WTC11 (cell line): ENCODE measurements at regions not wholly inside any gene's neighbourhood (a gene's known extent, or its start where the extent isn't known, plus 50 kb on each side); places are given as distances from the start of the nearest gene placed in this dataset.

Source experiments
- ATF3 ChIP-seq: sonication (generic); formaldehyde crosslinking; conservative IDR thresholded peaks from 2 replicates; pipeline ENCODE4 v1.8.1; 2022; ENCODE audit warnings: mild to moderate bottlenecking, missing genetic modification reagents
- CTCF ChIP-seq: fragments of 200-600 bp; IDR thresholded peaks from 2 replicates; pipeline ENCODE4 v1.8.0; 2022; ENCODE audit warnings: antibody characterized with exemption
- RELA ChIP-seq: sonication (generic); formaldehyde crosslinking; IDR thresholded peaks from 2 replicates; pipeline ENCODE4 v1.8.1; 2022; ENCODE audit warnings: missing genetic modification reagents, mild to moderate bottlenecking, borderline replicate concordance
- SP1 ChIP-seq: sonication (generic); formaldehyde crosslinking; conservative IDR thresholded peaks from 2 replicates; pipeline ENCODE4 v1.8.1; 2022; ENCODE audit warnings: missing genetic modification reagents
- TCF7 ChIP-seq: sonication (generic); formaldehyde crosslinking; IDR thresholded peaks from 2 replicates; pipeline ENCODE4 v1.8.0; 2022; ENCODE audit warnings: mild to moderate bottlenecking, low read depth, missing genetic modification reagents, moderate library complexity
- ZNF416 ChIP-seq: fragments of 250-450 bp; sonication (Bioruptor Pico); IDR thresholded peaks from 2 replicates; pipeline ENCODE4 v1.9.0; 2021; ENCODE audit warnings: mild to moderate bottlenecking, inconsistent platforms

- TF ChIP-seq CTCF (no peak), TCF7 (no peak), RELA (CRISPR knock-in tag) (no peak), ATF3 (CRISPR knock-in tag) (no peak), ZNF416 (CRISPR knock-in tag) (no peak), SP1 (no peak)
Measured at GRCh38 chrX:113548308-113549015, 707.8 kb upstream of the AMOT start.
